Prostate gland (tissue), 2 donors: ENCODE measurements at regions not wholly inside any gene's neighbourhood (a gene's known extent, or its start where the extent isn't known, plus 50 kb on each side); places are given as distances from the start of the nearest gene placed in this dataset.

Experiments
- DNase-seq: peaks from one replicate; pipeline ENCODE4 v3.0.0-alpha.2; 2019; ENCODE audit warnings: low spot score
- H3K27ac ChIP-seq, 2 donors: fragments of 200-600 bp; sonication (generic); 2 replicates each; pipeline ENCODE4 v1.5.1; 2017 to 2019
- H3K27me3 ChIP-seq: fragments of 200-600 bp; sonication (generic); replicated peaks from 2 replicates; pipeline ENCODE4 v1.5.1; 2019; ENCODE audit not compliant: insufficient read depth
- H3K36me3 ChIP-seq, 2 donors: fragments of 200-600 bp; sonication (generic); 1 replicate in 1 of 2; 2 replicates in 1 of 2; pipeline versions ENCODE4 v1.5.1 to v1.8.1; 2017 to 2019
- H3K4me1 ChIP-seq: fragments of 200-600 bp; sonication (generic); replicated peaks from 2 replicates; pipeline ENCODE4 v1.5.1; 2019
- H3K4me3 ChIP-seq, 2 donors: fragments of 200-600 bp; sonication (generic); 2 replicates each; pipeline ENCODE4 v1.5.1; 2017 to 2019
- H3K9me3 ChIP-seq: fragments of 200-600 bp; sonication (generic); 2 replicates; pipeline ENCODE4 v1.5.1; 2017
- CTCF ChIP-seq, 4 experiments: fragments of 200-600 bp in 2 of 4; fragments of 450-650 bp in 2 of 4; sonication (generic) in 2 of 4; IDR thresholded peaks; 1 replicate in 3 of 4; 2 replicates in 1 of 4; pipeline ENCODE4 v1.5.1; 2016 to 2019; ENCODE audit warnings: antibody characterized with exemption in 4 of 4, mild to moderate bottlenecking in 2 of 4, moderate library complexity in 2 of 4
- POLR2A ChIP-seq: fragments of 450-650 bp; IDR thresholded peaks from one replicate; pipeline ENCODE4 v1.6.1; 2016; ENCODE audit warnings: antibody characterized with exemption, mild to moderate bottlenecking
- POLR2AphosphoS5 ChIP-seq: sonication (generic); formaldehyde crosslinking; IDR thresholded peaks from one replicate; pipeline ENCODE4 v1.6.1; 2017; ENCODE audit warnings: antibody characterized with exemption
- WGBS: methylation state at CpG from one replicate; pipeline ENCODE4 v1.1.5; 2018; 5-methylcytosine and 5-hydroxymethylcytosine counted together
- intact Hi-C: fragments of 100-400 bp; cut with DNase I; formaldehyde crosslinking; loops from one replicate; pipeline ENCODE4 v1.14.2; 2022

- H3K4me3 ChIP-seq, result no peak overlapping the region
- WGBS, result 95% methylated on average over 2 of the region's 2 CpGs
- no peak for TF ChIP-seq POLR2A
- TF ChIP-seq POLR2AphosphoS5, result no peak
- no peak for DNase-seq
- H3K4me1 ChIP-seq, result no peaks in the 10 kb centered on the region
- no peaks in the 10 kb centered on the region for H3K27me3 ChIP-seq
- no peak overlapping the region for H3K27ac ChIP-seq
- intact Hi-C loops, result no loop called here
- H3K9me3 ChIP-seq, result no peaks in the 10 kb centered on the region
- H3K36me3 ChIP-seq, result no peaks in the 10 kb centered on the region
These were observed 162.3 kb upstream of the KLF3 start for GRCh38 chr4:38501698-38502097.

DNA sequence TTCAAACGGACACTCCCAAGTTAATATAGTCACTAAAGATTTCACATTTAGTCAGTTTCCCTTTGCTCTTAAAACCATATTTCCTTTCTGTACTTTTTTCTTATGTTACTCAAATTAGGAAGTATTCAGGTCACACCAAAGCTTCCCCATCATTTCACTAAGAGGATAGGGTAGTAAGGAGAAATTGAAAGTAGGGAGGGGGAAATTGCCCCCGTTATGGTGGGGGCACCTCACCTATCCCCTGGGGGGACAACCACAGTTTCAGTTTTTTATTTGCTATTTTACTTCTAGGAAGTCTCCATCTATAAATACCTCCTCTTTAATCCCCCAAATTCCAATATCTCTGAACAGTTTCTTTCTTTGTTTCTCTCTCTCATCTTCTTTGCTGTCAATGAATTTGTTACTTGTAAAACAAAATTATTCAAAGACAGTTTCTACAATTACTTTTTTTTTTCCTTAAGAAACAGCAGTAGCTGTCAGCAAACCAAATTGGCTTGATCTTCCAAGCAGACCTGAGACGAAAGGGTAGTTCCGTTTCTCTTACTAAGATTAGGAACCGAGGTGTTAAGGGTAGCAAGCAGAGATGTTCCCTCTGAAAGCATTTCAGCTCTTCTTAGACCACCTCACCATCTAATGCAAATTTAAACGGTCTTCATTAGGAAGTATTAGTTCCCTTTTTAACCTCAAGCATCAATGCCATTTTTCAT, 160.2 kb upstream of the KLF3 start:
- 81% methylated on average over 6 of the region's 6 CpGs for WGBS
- TF ChIP-seq CTCF (IDR thresholded peaks at IDR 0.05), result no peak
- no peak for TF ChIP-seq POLR2A
- TF ChIP-seq POLR2AphosphoS5, result no peak
- H3K27me3 ChIP-seq, result no peaks in the 10 kb centered on the region
- no peak overlapping the region for H3K4me3 ChIP-seq
- no peak overlapping the region for H3K27ac ChIP-seq
- intact Hi-C loops, result no loop called here
- no peak for DNase-seq
- no peaks in the 10 kb centered on the region for H3K9me3 ChIP-seq
- no peaks in the 10 kb centered on the region for H3K4me1 ChIP-seq
- H3K36me3 ChIP-seq, result no peaks in the 10 kb centered on the region

DNA sequence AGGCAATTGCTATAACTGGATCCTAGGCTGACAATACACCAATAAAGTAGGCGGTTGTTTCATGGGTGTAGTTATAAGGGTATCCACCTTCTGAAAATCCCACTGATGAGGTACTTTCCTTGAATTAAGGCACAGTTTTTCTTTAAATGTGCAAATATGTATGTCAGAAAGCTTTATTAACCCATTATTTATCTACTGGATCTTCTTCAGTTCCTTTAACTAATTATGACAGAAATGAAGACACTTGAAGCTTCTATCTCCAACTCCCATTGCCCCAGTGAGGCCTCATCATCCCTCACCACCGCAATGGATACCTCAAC, 159.6 kb upstream of the KLF3 start:
- no peaks in the 10 kb centered on the region for H3K9me3 ChIP-seq
- no peak overlapping the region for H3K4me3 ChIP-seq
- DNase-seq, result no peak
- intact Hi-C loops, result no loop called here
- no peaks in the 10 kb centered on the region for H3K36me3 ChIP-seq
- H3K4me1 ChIP-seq, result no peaks in the 10 kb centered on the region
- TF ChIP-seq CTCF (IDR thresholded peaks at IDR 0.05), result no peak
- TF ChIP-seq POLR2A, result no peak
- TF ChIP-seq POLR2AphosphoS5, result no peak
- no peak overlapping the region for H3K27ac ChIP-seq
- 97% methylated on average over 2 of the region's 2 CpGs for WGBS
- no peaks in the 10 kb centered on the region for H3K27me3 ChIP-seq

DNA sequence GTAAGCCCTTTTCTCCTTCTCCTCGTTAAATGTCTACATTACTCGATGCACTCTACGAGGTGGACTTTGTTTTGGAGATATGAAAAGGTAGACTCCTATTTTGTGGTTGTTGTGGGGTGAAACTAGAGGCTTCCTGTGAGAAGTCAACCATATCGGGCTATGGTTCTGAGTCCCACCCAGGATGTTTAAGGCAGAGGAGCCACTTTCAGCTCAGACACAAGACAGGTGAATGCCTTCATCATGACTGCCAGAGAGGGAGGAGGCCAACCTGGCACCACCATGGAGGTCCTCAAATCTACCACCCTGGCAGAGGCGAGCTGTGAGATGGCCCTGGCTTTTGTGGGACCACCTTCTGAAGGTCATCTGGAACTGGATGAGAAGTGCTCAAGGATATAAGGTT, 154.4 kb upstream of the KLF3 start:
- Histone ChIP-seq H3K4me1 (no peaks in the 10 kb centered on the region), H3K36me3 (no peaks in the 10 kb centered on the region), H3K27ac (no peak overlapping the region), H3K27me3 (no peaks in the 10 kb centered on the region), H3K9me3 (no peaks in the 10 kb centered on the region), H3K4me3 (no peak overlapping the region)
- intact Hi-C loops, result no loop called here
- TF ChIP-seq POLR2A (no peak), CTCF (IDR thresholded peaks at IDR 0.05) (no peak), POLR2AphosphoS5 (no peak)
- 90% methylated on average over 5 of the region's 5 CpGs for WGBS
- no peak for DNase-seq

- H3K36me3 ChIP-seq, result no peaks in the 10 kb centered on the region
- DNase-seq, result no peak
- TF ChIP-seq POLR2A (no peak), POLR2AphosphoS5 (no peak), CTCF (IDR thresholded peaks at IDR 0.05) (no peak)
- no peak overlapping the region for H3K4me3 ChIP-seq
- H3K4me1 ChIP-seq, result no peaks in the 10 kb centered on the region
- no peaks in the 10 kb centered on the region for H3K9me3 ChIP-seq
- H3K27me3 ChIP-seq, result no peaks in the 10 kb centered on the region
- intact Hi-C loops, result no loop called here
- no peak overlapping the region for H3K27ac ChIP-seq
- WGBS, result 98% methylated on average over 2 of the region's 2 CpGs
These were observed 153.8 kb upstream of the KLF3 start for GRCh38 chr4:38510201-38510600.
